Prostate gland (tissue), 2 donors: ENCODE measurements at regions not wholly inside any gene's neighbourhood (a gene's known extent, or its start where the extent isn't known, plus 50 kb on each side); places are given as distances from the start of the nearest gene placed in this dataset.

ENCODE experiments used
- CTCF ChIP-seq, 4 experiments: fragments of 200-600 bp in 2 of 4; fragments of 450-650 bp in 2 of 4; sonication (generic) in 2 of 4; IDR thresholded peaks; 1 replicate in 3 of 4; 2 replicates in 1 of 4; pipeline ENCODE4 v1.5.1; 2016 to 2019; ENCODE audit warnings: antibody characterized with exemption in 4 of 4, mild to moderate bottlenecking in 2 of 4, moderate library complexity in 2 of 4
- POLR2A ChIP-seq: fragments of 450-650 bp; IDR thresholded peaks from one replicate; pipeline ENCODE4 v1.6.1; 2016; ENCODE audit warnings: antibody characterized with exemption, mild to moderate bottlenecking
- POLR2AphosphoS5 ChIP-seq: sonication (generic); formaldehyde crosslinking; IDR thresholded peaks from one replicate; pipeline ENCODE4 v1.6.1; 2017; ENCODE audit warnings: antibody characterized with exemption

DNA sequence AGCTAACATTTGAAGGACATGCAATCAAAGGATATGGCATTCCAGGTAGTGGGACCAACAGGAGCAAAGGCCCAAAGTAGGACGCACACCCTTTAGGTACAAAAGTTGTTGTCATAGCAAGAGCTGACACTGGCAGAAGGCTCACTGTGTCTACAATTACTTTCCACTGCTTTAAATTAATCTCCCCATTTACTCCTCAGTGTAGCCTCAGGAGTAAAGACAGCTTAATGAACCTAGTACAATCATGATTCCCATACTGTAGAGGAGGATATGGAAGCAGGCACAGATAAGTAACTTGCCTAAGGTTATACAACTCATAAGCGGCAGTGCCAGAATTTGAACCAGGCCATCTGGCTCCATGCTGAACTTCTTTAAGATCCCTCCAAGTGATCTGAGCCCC lies 212.9 kb upstream of the SFSWAP start:
- TF ChIP-seq CTCF (IDR thresholded peaks at IDR 0.05) (no peak), POLR2A (no peak), POLR2AphosphoS5 (no peak)
